ENCODE measurements at regions not wholly inside any gene's neighbourhood (a gene's known extent, or its start where the extent isn't known, plus 50 kb on each side); places are given as distances from the start of the nearest gene placed in this dataset.

DNA sequence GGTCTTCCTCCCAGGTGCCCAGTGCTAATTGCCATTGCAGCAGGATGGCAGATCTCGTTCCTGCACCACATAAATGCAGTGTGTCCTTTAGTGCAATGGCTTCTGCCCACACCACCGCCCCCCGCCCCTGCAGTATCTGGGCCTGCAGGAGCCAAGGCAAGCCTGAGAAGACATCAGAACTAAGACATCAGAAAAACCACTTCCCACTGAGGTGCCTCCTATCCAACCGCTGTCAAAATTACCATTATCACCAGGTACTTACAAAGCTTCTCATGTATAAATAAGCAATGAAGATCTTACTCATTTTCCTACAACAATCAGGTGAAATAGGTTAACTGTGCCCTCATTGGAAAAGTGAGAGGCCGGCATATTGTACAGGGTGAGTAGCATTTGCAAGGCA lies 228.8 kb downstream of the FBXO15 start:
- no peaks in the 10 kb centered on the region for H3K36me3 ChIP-seq (ENCODE audit: control insufficient read depth in 4 of 4, insufficient read depth in 3 of 4, low read depth in 1 of 4, low read length in 3 of 4)
- H3K4me1 ChIP-seq (ENCODE audit: control insufficient read depth in 4 of 4, insufficient read depth in 4 of 4, low read length in 3 of 4): no peaks in the 10 kb centered on the region
- no peak overlapping the region for H3K9ac ChIP-seq (ENCODE audit: low read depth in 1 of 2, low read length in 2 of 2)
- WGBS: 78% methylated on average over 5 of the region's 5 CpGs
- H3K27me3 ChIP-seq (ENCODE audit: control insufficient read depth in 4 of 4, insufficient read depth in 4 of 4, low read length in 3 of 4): peaks cover 0 to 4% (median 0%) of the 10 kb centered on the region in 4 donors
- no peak overlapping the region for H3K4me3 ChIP-seq (ENCODE audit: low read depth in 1 of 3, low read length in 3 of 3)
- H3K27ac ChIP-seq (ENCODE audit: low read depth in 1 of 2, low read length in 2 of 2): no peak overlapping the region
- TF ChIP-seq FOXA1 (IDR thresholded peaks at IDR 0.05) (no peak), MAX (IDR thresholded peaks at IDR 0.05) (no peak), RAD21 (IDR thresholded peaks at IDR 0.05) (no peak), ATF3 (IDR thresholded peaks at IDR 0.05) (no peak), FOXA2 (IDR thresholded peaks at IDR 0.05) (no peak)
- DNase-seq (ENCODE audit: low spot score): no peak
- H3K9me3 ChIP-seq (ENCODE audit: control insufficient read depth in 4 of 4, low read length in 3 of 4): no peaks in the 10 kb centered on the region

DNA sequence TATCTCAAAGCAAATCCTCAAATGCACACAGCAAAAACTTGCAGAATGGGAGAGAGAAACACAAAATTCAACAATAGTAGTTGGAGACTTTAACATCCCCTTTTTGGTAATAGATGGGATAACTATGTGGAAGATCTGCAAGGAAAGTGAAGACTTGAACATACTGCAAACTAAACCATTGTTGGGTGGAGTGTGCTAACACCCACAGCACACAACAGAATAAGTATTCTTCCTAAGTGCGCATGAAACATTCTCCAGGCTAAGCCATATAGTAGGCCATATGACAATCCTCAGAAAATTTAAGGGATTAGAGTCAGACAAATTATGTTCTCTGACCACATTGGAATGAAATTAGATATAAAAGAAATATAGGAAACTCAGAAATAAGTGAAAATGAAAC lies 230.6 kb downstream of the FBXO15 start:
- 95% methylated on average over 1 of the region's 1 CpG for WGBS
- TF ChIP-seq HNF4A (conservative IDR thresholded peaks at IDR 0.05) (no peak), CTCF (IDR thresholded peaks at IDR 0.05; ENCODE audit: low read depth, low read length, missing input control) (no peak), RAD21 (IDR thresholded peaks at IDR 0.05) (no peak), TAF1 (conservative IDR thresholded peaks at IDR 0.05) (no peak), FOXA1 (IDR thresholded peaks at IDR 0.05) (no peak), SP1 (IDR thresholded peaks at IDR 0.05) (no peak), YY1 (IDR thresholded peaks at IDR 0.05) (no peak), ATF3 (IDR thresholded peaks at IDR 0.05) (no peak), REST (IDR thresholded peaks at IDR 0.05) (no peak), EGR1 (IDR thresholded peaks at IDR 0.05; ENCODE audit: low read depth in 2 of 2) (no peak), GABPA (IDR thresholded peaks at IDR 0.05 in 1 of 2, conservative IDR thresholded peaks at IDR 0.05 in 1 of 2) (no peak), NR2F2 (IDR thresholded peaks at IDR 0.05) (no peak), FOXA2 (IDR thresholded peaks at IDR 0.05) (no peak), JUND (IDR thresholded peaks at IDR 0.05) (no peak), HNF4G (IDR thresholded peaks at IDR 0.05) (no peak)
- TF ChIP-seq, protein P1, sequence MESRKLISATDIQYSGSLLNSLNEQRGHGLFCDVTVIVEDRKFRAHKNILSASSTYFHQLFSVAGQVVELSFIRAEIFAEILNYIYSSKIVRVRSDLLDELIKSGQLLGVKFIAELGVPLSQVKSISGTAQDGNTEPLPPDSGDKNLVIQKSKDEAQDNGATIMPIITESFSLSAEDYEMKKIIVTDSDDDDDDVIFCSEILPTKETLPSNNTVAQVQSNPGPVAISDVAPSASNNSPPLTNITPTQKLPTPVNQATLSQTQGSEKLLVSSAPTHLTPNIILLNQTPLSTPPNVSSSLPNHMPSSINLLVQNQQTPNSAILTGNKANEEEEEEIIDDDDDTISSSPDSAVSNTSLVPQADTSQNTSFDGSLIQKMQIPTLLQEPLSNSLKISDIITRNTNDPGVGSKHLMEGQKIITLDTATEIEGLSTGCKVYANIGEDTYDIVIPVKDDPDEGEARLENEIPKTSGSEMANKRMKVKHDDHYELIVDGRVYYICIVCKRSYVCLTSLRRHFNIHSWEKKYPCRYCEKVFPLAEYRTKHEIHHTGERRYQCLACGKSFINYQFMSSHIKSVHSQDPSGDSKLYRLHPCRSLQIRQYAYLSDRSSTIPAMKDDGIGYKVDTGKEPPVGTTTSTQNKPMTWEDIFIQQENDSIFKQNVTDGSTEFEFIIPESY (IDR thresholded peaks at IDR 0.05): no peak
- no peak overlapping the region for H3K9ac ChIP-seq (ENCODE audit: low read depth in 1 of 2, low read length in 2 of 2)
- H3K4me1 ChIP-seq (ENCODE audit: control insufficient read depth in 4 of 4, insufficient read depth in 4 of 4, low read length in 3 of 4): no peaks in the 10 kb centered on the region
- no peak overlapping the region for H3K4me3 ChIP-seq (ENCODE audit: low read depth in 1 of 3, low read length in 3 of 3)
- H3K27me3 ChIP-seq (ENCODE audit: control insufficient read depth in 4 of 4, insufficient read depth in 4 of 4, low read length in 3 of 4): no peaks in the 10 kb centered on the region
- no peaks in the 10 kb centered on the region for H3K9me3 ChIP-seq (ENCODE audit: control insufficient read depth in 4 of 4, low read length in 3 of 4)
- no peak overlapping the region for H3K27ac ChIP-seq (ENCODE audit: low read depth in 1 of 2, low read length in 2 of 2)
- no peaks in the 10 kb centered on the region for H3K36me3 ChIP-seq (ENCODE audit: control insufficient read depth in 4 of 4, insufficient read depth in 3 of 4, low read depth in 1 of 4, low read length in 3 of 4)
- DNase-seq (ENCODE audit: low spot score): no peak

Measured in liver (tissue), 8 donors.